NCI-H774 (cell line): ENCODE measurements at regions not wholly inside any gene's neighbourhood (a gene's known extent, or its start where the extent isn't known, plus 50 kb on each side); places are given as distances from the start of the nearest gene placed in this dataset.

Experiments
- DNase-seq: peaks from one replicate; lab custom pipeline; 2025; lab: John Stamatoyannopoulos, UW

DNA sequence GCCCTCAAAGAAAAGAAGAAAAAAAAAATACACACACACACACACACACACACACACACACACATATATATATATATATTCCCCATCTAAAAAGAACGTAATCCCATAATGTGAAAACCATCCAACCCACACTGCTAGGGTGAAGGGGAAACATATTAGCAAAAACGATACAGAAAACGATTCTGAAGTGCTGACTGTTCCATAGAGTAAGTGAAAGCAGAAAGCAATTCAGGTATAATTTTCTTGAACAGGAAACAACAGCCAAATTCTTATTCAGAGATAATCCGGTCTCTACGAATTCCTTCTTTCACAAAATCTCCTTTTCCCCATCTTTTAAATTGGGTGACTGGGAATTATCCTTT is 393.5 kb downstream of the NOVA1 start:
- DNase-seq, result no peak

DNA sequence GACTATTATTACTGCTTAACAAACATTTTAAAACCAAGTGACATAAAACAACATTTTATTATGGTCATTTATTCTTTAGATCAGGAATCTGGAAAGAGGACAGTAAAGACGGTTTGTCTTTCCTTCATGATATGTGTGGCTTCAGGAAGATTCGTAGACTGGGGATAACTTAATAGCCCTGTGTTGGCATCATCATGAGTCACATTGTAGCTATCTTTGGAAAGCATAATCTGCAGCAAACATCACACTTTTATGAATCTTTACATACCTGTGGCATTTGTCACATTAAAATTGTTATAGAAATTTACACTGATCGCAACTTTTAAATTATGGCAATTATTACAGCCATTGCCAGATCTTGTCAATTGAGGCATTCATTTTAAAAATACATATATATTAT is 397.1 kb downstream of the NOVA1 start:
- DNase-seq, result no peak

DNA sequence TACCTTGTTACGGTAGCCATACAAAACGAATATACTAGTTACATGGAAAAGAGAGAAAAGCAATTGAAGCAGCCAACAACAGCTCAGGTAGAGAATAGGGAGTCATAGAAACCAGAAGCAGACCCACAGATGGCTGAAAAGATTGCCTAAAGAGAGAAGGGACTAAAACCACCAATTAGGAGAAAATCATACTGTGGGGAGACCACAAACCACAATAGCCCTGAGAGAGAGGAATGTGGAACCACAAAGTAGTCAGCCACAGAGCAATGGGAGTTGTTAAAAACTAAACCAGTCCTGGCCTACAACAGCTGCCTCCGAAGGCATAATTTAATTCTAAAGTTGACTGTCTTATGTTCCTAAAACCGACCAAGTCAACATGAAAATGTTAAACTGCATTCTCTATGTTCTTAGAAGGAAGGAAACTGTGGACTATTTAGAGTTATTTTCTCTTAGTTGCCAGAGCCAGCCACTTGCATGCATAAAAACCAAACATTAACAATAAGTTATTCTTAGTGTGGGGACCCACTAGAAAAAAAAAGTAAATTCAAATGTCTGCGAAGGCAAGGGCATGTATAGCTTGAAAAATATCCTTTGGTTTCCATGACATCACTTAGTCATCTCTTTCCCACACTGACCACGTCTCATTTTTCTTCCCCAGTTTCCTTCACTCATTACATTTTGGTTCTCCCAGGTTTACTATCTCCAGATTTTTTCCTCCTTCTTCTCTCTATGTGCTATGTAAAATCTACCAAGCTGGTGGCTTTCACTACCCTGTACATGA is 398.1 kb downstream of the NOVA1 start:
- no peak for DNase-seq

DNA sequence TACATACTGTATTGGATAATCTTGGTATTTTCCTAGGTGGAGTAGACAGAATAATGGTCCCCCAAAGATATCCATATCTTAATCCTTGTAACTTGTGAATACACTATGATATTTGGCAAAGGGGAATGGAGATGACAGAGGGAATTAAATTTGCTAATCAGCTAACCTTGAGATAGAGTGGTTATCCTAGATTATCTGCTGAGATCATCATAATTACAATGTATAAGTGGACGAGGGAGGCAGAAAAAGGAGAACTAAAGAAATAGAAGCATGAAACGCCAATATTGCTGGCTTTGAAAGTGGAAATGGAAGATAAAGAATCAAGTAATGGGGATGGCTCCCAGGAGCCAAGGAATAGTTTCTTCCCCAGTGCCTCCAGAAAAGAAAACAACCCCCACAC is 398.7 kb downstream of the NOVA1 start:
- DNase-seq, result no peak

DNA sequence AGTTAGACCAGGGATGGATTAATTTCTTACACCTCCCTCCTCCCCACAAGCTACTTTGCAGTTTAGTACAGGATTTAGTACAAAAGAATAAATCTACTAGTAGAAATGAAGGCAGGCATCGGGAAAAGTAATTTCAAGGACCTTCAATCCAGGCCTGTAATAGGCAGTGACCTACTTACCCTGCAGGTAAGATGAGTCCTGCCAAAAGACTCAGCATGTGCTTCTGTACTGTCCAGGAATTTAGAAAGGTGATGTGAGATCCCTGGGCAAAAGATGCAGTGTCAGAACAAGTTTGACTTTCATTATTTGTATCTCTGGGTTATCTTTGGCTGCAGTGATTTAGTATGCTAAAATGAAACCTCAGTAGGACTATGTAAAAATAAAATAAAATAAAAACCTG is 403.0 kb downstream of the NOVA1 start:
- no peak for DNase-seq

DNA sequence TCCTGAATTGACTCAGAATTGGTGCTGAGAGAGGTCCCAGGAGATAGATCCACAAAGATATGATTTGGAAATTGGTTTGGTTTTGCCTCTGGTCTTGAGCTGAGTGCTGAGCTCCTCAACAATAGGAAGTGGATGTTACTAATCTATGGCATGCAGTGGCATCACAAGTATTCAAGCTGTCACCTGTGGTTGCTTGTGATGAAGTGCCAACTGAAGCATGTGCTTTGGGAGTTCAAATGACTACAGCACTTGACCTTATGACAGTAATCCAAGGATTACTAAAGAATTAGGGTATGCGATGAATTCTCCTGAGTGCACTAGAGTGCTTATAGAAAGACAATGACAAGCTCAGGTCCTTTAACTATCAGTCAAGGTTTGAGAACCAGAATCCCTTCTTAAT is 406.2 kb downstream of the NOVA1 start:
- no peak for DNase-seq

DNA sequence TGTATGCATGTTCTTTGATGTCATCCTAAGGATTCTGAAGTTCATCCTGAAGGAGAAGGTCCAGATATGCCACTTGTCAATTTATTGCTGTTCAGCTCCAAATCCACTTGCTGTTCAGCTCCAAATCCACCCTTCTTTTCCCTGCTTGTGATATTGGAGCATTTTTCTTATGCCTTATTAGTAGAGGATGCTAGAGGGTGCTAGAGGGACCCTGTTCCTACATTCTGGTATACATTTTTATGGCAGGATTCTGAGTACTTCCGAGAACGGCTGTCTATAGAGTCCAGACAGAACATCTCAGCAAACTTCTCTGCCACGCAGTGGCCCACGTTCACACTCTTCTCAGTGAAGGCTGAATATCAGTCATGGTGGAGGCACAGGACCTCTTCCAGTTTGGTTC is 406.7 kb downstream of the NOVA1 start:
- DNase-seq, result no peak

DNA sequence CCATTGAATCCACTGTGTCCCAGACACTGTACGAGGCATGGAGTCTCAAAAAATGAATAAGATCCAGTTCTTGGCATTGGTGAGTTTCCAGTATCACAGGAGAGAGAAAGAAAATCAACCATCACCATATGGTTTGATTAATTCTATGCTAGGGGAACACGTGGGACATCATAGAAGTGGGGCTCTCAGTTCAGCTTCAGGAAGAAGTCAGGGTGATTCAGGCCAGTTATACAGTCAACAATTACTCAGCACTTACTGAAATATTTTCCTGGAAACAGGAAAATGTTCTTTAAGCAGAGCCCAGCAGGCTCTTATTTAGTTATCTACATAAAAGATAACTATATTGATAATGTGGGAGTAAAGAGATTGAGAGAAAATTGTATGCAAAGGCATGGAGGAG is 407.2 kb downstream of the NOVA1 start:
- DNase-seq, result no peak

DNA sequence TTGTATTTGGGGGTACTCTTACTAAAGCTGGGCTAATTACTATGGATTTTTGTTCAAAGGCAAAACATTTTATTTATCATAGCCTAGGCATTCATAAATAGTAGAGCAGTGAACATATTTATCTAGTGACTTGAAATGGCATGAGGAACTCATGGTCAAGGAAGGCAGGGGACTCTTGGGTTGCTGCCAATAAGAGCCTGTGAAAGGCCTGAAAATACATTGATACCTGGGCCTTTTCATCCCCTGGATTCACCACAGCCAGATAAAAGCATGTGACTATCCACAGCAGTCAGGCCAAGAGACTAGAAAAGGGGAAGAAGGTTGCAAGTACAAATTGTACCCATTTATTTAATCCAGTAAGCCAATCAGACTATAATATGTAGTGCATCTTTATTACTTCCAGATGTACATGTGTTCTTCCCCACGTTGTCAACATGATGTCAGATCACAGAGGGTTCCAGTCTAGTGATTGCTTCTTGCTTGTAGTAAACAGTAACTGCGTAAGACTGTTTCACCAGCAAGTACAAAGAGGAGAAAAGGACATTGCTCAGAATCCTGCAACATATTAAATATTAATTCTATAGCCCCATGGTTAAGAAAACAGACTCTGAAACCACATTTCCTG is 409.7 kb downstream of the NOVA1 start:
- no peak for DNase-seq

DNA sequence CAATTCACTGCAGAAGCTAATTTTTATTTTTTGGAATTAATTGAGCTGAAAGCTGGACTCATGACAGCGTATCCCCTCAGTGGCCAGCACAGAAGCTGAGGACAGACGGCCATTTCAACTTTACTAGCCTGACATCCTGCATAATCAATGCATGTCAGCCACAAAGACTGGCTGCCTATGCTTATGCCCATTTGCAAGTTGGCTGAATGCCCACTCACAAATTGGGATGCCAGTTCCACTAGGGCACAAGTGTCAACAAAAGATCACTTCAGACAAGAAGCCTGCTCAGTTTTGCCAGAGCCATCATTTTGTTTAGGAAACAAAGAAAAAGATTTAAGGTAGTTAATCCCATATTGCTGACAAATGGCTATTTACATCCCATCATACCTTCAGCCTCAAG is 417.6 kb downstream of the NOVA1 start:
- peak; percentile 50 for DNase-seq

DNA sequence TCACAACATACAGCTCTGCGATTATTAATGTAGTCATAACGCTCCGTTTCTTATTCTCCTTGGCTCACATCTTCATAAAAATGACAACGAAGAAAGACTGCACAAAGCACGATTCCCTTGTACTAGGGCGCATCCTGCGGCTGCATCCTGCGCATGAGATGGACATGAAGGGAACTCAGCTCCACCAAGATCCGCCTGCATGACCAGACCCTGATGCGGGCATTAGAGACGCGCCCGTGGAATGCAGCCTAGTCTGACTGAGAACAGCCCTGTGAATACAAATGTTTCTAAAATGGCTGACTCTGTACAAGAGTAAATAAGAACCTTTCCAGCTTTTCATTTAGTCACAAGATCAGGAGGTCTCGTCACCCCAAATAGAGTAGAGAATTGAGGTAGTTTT is 422.2 kb downstream of the NOVA1 start:
- DNase-seq, result no peak

DNA sequence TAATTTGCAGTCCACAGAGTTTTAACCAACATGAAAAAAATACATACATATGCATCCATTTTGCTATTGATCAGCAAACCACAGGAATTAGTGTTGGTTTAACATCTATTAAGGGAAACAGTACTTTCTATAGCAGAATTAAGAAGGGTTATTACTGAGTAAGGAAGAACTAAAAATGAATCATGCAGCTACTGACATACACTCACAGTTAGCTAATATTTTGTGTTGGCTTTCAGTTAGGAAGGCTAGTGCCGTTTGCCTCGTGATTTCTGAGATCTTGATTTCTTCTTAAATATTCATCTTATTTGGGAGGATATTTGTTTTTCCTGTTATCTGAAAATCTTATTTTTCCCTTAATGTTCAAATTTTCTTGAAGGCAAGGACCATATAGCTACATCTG is 423.4 kb downstream of the NOVA1 start:
- DNase-seq, result no peak

DNA sequence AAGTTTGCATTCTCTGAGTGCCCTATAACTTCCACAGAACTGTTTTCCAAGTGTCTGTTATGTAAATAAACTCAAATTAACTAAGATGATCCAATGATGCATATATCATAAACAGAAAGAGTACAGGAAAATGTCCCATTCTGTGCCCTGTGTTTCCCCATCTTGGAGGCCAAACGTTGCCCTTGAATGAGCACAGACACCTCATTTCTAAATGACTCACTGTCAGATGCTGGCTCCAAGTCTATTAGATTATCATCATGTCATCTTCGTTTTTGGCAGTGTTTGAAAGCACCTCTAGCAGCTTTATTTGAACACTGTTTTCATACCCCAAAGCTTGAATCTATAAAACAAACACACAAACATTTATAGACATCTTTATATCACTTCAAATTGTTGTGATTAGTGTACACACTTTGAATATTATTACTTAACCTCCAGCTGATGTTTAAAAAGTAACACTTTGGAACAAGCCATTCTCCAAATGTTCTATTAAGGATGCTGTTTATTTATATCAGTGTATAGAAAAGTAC is 424.2 kb downstream of the NOVA1 start:
- DNase-seq, result no peak

DNA sequence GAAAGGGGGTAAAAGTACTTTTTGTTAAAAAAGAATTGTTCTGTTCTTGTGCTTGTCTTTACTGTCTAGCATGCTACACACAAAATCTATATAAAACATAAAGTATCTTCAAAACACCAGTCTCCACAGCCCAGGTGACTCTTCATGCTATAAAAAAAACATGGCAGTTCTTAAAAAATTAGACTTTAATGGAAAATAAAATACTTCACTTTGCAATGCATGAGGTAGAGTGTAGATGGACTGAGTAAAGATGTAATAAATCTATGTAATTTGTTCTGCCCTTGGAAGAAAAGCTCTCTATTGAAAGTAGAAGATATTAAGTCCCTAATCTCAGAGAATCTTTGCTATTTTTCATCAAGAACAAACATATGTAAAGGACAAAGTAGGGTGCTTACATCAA is 425.4 kb downstream of the NOVA1 start:
- DNase-seq, result no peak

DNA sequence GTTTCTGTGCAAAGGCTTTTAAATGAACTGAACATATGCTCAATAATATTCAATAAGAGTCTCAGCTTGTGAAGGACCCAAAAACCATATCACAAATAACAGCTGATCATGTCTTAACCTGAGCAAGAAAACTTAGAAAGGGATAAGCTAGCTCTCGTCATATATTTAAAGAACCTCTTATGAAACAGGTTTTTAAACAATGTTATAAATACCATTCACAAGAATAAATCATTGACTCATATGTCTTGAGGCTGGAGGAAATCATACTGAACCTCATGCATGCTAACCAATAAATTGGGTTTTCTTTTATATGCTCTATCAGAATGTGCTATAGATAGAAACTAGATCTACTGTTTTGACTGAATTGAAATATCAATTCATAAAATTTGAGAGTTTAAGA is 426.9 kb downstream of the NOVA1 start:
- DNase-seq, result no peak

DNA sequence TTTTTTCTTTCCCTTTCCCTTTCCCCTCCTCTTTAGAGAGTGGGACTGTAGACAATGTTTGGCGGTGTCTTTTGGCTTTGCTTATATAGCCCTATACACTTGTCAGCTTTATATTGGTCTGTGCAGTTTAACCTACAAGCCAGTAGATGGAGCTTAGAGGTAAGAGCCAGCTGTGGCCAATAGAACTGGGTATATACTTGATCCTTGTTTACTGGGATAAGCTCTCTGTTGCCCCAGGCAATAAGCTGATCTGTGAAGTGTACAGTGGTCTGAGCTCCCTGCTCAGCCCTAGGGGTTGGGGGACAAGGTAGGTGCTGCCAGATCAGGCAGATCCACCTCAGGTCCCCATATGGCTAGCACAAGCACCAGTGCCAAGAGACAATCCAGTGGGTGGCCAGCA is 434.1 kb downstream of the NOVA1 start:
- DNase-seq, result peak; percentile 21

DNA sequence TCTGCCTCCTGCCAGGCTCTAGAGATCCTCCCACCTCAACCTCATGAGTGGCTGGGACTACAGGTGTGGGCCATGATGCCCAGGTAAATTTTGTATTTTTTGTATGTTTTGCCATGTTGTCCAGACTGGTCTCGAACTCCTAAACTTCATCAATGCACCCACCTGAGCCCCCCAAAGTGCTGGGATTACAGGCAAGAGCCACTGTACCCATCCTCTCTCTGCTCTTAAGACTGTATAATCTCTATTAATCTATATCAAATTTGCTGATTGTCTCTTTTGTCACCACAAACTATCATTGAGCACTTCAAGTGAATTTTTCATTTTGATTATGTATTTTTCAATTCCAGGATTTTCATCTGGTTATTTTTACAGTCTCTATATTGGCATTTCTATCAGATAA is 440.3 kb downstream of the NOVA1 start:
- DNase-seq, result no peak

DNA sequence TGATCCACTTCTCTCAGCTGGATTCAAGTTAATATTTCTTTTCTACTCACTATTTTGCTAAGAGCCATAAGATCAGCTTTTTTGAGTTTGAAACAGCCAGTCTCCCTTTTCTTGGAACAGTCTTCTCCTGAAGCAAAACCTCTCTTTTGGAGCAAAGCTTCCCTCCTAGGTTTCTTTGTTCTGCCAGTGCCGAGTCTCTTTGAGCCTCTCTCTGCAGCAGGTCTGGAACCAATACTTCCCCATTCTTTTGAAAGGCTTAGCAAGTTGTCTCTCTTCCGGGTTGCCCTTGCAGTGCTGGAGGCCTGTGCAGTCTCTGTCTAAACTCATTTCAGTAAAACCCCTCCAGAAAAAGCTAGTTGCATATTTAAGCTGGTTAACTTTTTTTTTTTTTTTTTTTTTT is 454.8 kb downstream of the NOVA1 start:
- DNase-seq, result no peak

DNA sequence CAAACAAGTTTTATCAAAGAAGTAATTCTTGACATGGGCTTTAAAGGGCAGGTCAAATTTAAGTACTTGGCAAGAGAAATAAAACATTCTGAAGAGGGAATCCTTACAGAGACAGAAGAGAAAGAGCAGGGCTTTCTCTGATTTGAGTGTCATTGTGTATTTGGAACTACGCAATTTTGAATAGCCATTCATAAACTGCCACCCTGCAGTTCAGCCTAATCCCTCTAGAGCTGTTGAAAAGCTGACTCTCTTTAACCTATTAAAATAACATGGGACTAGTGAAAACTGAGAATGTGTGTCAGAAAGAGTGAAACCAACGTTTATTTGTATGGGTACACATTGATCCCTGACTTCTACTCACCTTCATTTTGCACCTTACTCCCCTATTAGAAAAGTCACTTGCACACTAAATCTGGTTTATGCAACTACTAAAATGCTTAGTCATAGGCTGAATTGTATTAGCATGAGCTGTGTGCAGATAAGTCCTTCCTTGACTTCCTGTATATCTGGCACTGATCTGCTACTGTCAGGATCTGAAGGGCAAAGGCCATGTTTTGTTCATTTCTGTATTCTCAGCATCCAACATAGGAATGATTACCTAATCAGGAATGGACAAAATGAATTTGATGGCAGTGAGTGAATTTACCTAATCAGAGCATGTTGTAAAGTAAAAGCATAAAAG is 458.9 kb downstream of the NOVA1 start:
- no peak for DNase-seq

DNA sequence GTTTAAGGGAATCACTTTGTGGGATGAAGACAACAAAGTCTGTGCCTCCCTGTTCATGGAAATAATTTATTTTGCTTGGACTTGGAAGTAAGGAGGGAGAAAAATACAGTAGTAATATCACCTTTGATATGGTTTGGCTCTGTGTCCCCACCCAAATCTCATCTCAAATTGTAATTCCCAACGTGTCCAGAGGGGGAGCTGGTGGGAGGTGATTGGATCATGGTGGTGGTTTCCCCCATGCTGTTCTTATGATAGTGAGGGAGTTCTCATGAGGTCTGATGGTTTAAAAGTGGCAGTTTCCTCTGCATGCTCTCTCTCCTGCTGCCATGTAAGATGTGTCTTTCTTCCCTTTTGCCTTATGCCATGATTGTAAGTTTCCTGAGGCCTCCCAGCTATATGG is 460.7 kb downstream of the NOVA1 start:
- DNase-seq, result no peak

DNA sequence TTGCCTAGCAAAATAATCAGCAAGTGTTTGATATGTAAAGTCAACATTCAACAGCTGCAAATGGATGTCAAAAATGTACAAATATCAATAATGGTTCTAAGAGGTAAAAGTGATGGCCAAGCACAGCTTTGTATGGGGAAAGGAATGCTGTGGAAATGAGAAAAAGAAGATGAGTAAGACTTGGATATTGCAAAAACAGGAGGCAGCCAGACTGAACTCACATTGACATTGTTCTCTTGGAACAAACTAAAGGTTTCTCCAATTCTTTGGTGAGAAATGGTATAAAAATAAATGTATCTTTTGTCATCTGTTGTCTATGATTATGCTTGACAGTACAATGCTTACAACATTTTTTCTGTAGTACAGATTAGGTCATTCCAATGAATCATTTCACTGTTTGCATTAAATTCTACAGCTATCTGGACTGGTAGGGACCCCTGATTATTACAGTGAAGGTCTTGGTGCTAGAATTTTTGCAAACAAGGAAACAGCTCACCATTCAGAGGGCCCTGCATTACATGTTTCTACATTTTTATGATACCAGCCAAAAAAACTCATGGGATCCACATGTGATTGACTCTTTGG is 465.7 kb downstream of the NOVA1 start:
- DNase-seq, result no peak

DNA sequence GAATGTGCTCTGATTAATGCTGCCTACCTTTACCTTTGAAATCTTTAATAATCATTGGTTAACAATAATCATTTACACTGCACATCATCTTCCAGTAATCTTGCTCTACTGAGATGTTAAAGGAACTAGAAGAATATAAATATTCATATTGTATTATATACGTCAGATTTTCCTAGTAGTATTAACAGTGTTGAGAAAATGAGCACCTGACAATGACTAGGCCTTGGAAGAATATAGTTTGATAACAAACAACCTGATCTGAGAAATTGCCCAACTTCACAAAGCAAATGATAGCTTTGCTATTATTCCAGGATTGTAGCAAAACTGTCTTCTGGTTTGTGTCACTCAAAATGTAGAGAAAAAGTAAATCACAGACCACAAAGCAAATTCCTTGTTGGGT is 467.1 kb downstream of the NOVA1 start:
- no peak for DNase-seq
